Keratinocyte (primary cell): ENCODE measurements at regions not wholly inside any gene's neighbourhood (a gene's known extent, or its start where the extent isn't known, plus 50 kb on each side); places are given as distances from the start of the nearest gene placed in this dataset.

Experiments
- CTCF ChIP-seq, 3 experiments: IDR thresholded peaks in 1 of 3; conservative IDR thresholded peaks in 1 of 3; optimal IDR thresholded peaks in 1 of 3; 2 replicates in 2 of 3; 3 replicates in 1 of 3; pipeline versions ENCODE3 to v1.5.1; 2011; ENCODE audit warnings: low read length in 3 of 3, mild to moderate bottlenecking in 3 of 3, moderate library complexity in 2 of 3, control low read depth in 1 of 3, inconsistent platforms in 1 of 3; ENCODE audit not compliant: insufficient read depth in 2 of 3; ENCODE audit errors: extremely low read depth in 1 of 3
- EZH2 ChIP-seq: IDR thresholded peaks from one replicate; pipeline ENCODE4 v1.6.1; 2012; ENCODE audit warnings: inconsistent platforms, mild to moderate bottlenecking, low read length, moderate library complexity

GRCh38 chr2:106334802-106335201 is 133.4 kb downstream of the RGPD3 start:
- TF ChIP-seq CTCF (optimal IDR thresholded peaks at IDR 0.05 in 1 of 3, IDR thresholded peaks at IDR 0.05 in 1 of 3, conservative IDR thresholded peaks at IDR 0.05 in 1 of 3; ENCODE audit: extremely low read depth in 1 of 3, insufficient read depth in 2 of 3, low read length in 3 of 3) (no peak), EZH2 (no peak)
